ENCODE measurements at regions not wholly inside any gene's neighbourhood (a gene's known extent, or its start where the extent isn't known, plus 50 kb on each side); places are given as distances from the start of the nearest gene placed in this dataset.

GRCh38 chr5:57700484-57700883 is 217.9 kb upstream of the ACTBL2 start:
- no peaks in the 10 kb centered on the region for H3K36me3 ChIP-seq (ENCODE audit: control insufficient read depth, low read length)
- no peaks in the 10 kb centered on the region for H3K9me3 ChIP-seq (ENCODE audit: control insufficient read depth, insufficient read depth, low read length)
- H3K79me2 ChIP-seq (ENCODE audit: control insufficient read depth, low read length): no peaks in the 10 kb centered on the region
- H3K4me1 ChIP-seq (ENCODE audit: control insufficient read depth, low read length): no peaks in the 10 kb centered on the region
- H3K4me3 ChIP-seq (ENCODE audit: low read length): no peak overlapping the region
- TF ChIP-seq CTCF (IDR thresholded peaks at IDR 0.05; ENCODE audit: low read depth, low read length, poor library complexity, severe bottlenecking) (no peak), EZH2phosphoT487 (IDR thresholded peaks at IDR 0.05; ENCODE audit: borderline replicate concordance, low read length) (no peak)
- no peaks in the 10 kb centered on the region for H3K9me2 ChIP-seq (replicated peaks; ENCODE audit: control insufficient read depth, low read length)
- no peak overlapping the region for H3K4me2 ChIP-seq (ENCODE audit: low read length)
- H3F3A ChIP-seq (ENCODE audit: control insufficient read depth, insufficient read depth): no peaks in the 10 kb centered on the region
- H3K27ac ChIP-seq (ENCODE audit: low read depth, low read length): no peak overlapping the region
- no peaks in the 10 kb centered on the region for H3K27me3 ChIP-seq (ENCODE audit: control insufficient read depth, low read length)
- no peaks in the 10 kb centered on the region for H4K20me1 ChIP-seq (ENCODE audit: control insufficient read depth, insufficient read depth, low read depth, low read length)

DNA sequence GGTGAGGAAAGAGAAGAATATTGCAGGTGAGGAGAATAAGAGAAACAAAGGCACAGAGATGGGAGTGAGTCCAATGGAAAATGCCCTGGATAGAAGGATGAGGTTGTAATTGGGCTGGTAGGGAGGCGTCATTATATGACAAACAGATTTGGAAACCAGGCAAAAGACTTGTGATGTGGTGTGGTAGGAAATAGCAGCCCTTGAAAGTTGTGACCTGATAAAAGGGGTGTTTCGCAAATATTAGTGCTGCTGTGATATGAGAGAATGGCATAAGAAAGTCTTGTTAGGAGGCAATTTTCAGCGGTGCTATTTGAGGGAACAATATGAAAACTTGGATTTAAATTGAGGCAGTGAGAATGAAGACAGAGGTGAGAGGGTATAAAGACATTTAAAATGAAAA is 217.5 kb upstream of the ACTBL2 start:
- TF ChIP-seq EZH2phosphoT487 (IDR thresholded peaks at IDR 0.05; ENCODE audit: borderline replicate concordance, low read length): no peak
- H3K27ac ChIP-seq (ENCODE audit: low read depth, low read length): no peak overlapping the region
- no peaks in the 10 kb centered on the region for H3K27me3 ChIP-seq (ENCODE audit: control insufficient read depth, low read length)
- no peaks in the 10 kb centered on the region for H4K20me1 ChIP-seq (ENCODE audit: control insufficient read depth, insufficient read depth, low read depth, low read length)
- no peaks in the 10 kb centered on the region for H3K79me2 ChIP-seq (ENCODE audit: control insufficient read depth, low read length)
- no peaks in the 10 kb centered on the region for H3F3A ChIP-seq (ENCODE audit: control insufficient read depth, insufficient read depth)
- H3K36me3 ChIP-seq (ENCODE audit: control insufficient read depth, low read length): no peaks in the 10 kb centered on the region
- no peak overlapping the region for H3K4me2 ChIP-seq (ENCODE audit: low read length)
- H3K4me1 ChIP-seq (ENCODE audit: control insufficient read depth, low read length): no peaks in the 10 kb centered on the region
- H3K9me3 ChIP-seq (ENCODE audit: control insufficient read depth, insufficient read depth, low read length): no peaks in the 10 kb centered on the region
- H3K4me3 ChIP-seq (ENCODE audit: low read length): no peak overlapping the region
- H3K9me2 ChIP-seq (replicated peaks; ENCODE audit: control insufficient read depth, low read length): no peaks in the 10 kb centered on the region

DNA sequence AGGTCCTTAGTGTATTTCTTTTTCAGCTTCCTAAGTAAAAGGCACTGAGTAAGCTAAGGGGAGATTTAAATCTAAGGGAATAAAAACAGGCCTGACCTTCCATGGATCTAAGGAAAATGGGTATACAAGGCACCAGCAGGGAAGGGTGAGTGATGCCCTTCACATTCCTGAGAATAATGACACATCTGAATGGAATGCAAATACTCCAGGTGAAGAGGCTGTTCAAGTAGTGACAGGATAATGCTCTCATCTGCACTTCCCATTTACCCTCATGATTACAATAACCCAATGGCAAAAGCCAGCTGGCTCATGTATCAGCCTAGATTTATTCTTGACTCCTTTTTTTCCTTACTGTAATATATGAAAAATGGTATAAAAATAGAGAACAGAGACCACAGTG is 216.2 kb upstream of the ACTBL2 start:
- H3K9me3 ChIP-seq (ENCODE audit: control insufficient read depth, insufficient read depth, low read length): no peaks in the 10 kb centered on the region
- H3K79me2 ChIP-seq (ENCODE audit: control insufficient read depth, low read length): no peaks in the 10 kb centered on the region
- no peak overlapping the region for H3K4me3 ChIP-seq (ENCODE audit: low read length)
- H3K9me2 ChIP-seq (replicated peaks; ENCODE audit: control insufficient read depth, low read length): no peaks in the 10 kb centered on the region
- no peak for TF ChIP-seq CTCF (IDR thresholded peaks at IDR 0.05; ENCODE audit: low read depth, low read length, poor library complexity, severe bottlenecking)
- no peak for TF ChIP-seq EZH2phosphoT487 (IDR thresholded peaks at IDR 0.05; ENCODE audit: borderline replicate concordance, low read length)
- H3K27me3 ChIP-seq (ENCODE audit: control insufficient read depth, low read length): no peaks in the 10 kb centered on the region
- H3K4me1 ChIP-seq (ENCODE audit: control insufficient read depth, low read length): no peaks in the 10 kb centered on the region
- H3K4me2 ChIP-seq (ENCODE audit: low read length): no peak overlapping the region
- no peaks in the 10 kb centered on the region for H3F3A ChIP-seq (ENCODE audit: control insufficient read depth, insufficient read depth)
- no peak overlapping the region for H3K27ac ChIP-seq (ENCODE audit: low read depth, low read length)
- no peaks in the 10 kb centered on the region for H4K20me1 ChIP-seq (ENCODE audit: control insufficient read depth, insufficient read depth, low read depth, low read length)
- no peaks in the 10 kb centered on the region for H3K36me3 ChIP-seq (ENCODE audit: control insufficient read depth, low read length)

GRCh38 chr5:57698086-57698485 is 215.5 kb upstream of the ACTBL2 start:
- Histone ChIP-seq H3K27me3 (ENCODE audit: control insufficient read depth, low read length) (no peaks in the 10 kb centered on the region), H3K79me2 (ENCODE audit: control insufficient read depth, low read length) (no peaks in the 10 kb centered on the region), H3K4me3 (ENCODE audit: low read length) (no peak overlapping the region), H3K36me3 (ENCODE audit: control insufficient read depth, low read length) (no peaks in the 10 kb centered on the region), H3F3A (ENCODE audit: control insufficient read depth, insufficient read depth) (no peaks in the 10 kb centered on the region), H4K20me1 (ENCODE audit: control insufficient read depth, insufficient read depth, low read depth, low read length) (no peaks in the 10 kb centered on the region), H3K9me3 (ENCODE audit: control insufficient read depth, insufficient read depth, low read length) (no peaks in the 10 kb centered on the region), H3K4me2 (ENCODE audit: low read length) (no peak overlapping the region), H3K4me1 (ENCODE audit: control insufficient read depth, low read length) (no peaks in the 10 kb centered on the region), H3K27ac (ENCODE audit: low read depth, low read length) (no peak overlapping the region), H3K9me2 (replicated peaks; ENCODE audit: control insufficient read depth, low read length) (no peaks in the 10 kb centered on the region)
- no peak for TF ChIP-seq CTCF (IDR thresholded peaks at IDR 0.05; ENCODE audit: low read depth, low read length, poor library complexity, severe bottlenecking)
- no peak for TF ChIP-seq EZH2phosphoT487 (IDR thresholded peaks at IDR 0.05; ENCODE audit: borderline replicate concordance, low read length)

Data from DOHH2 (cell line).